ENCODE measurements at regions not wholly inside any gene's neighbourhood (a gene's known extent, or its start where the extent isn't known, plus 50 kb on each side); places are given as distances from the start of the nearest gene placed in this dataset.

- no peak for FAIRE-seq
- intact Hi-C loops (cut with DNase I): no loop called here
These were observed 93.4 kb upstream of the FN1 start for GRCh38 chr2:215529271-215529670.

GRCh38 chr2:215528555-215528954, 92.7 kb upstream of the FN1 start:
- no peaks in the 10 kb centered on the region for H3K36me3 ChIP-seq (ENCODE audit: control insufficient read depth in 2 of 3, insufficient read depth in 3 of 3, low read length in 3 of 3)
- no peak for TF ChIP-seq CTCF (IDR thresholded peaks at IDR 0.05; ENCODE audit: borderline replicate concordance, extremely low read depth, insufficient read depth)
- no peak overlapping the region for H3K9ac ChIP-seq (ENCODE audit: low read length in 3 of 3)
- no peaks in the 10 kb centered on the region for H3K9me3 ChIP-seq (ENCODE audit: control insufficient read depth in 2 of 3, insufficient read depth in 1 of 3, low read length in 3 of 3)
- no peaks in the 10 kb centered on the region for H3K27me3 ChIP-seq (ENCODE audit: control insufficient read depth, insufficient read depth, low read length)
- FAIRE-seq: no peak
- H3K4me1 ChIP-seq (ENCODE audit: control insufficient read depth in 2 of 3, insufficient read depth in 2 of 3, low read depth in 1 of 3, low read length in 3 of 3): no peaks in the 10 kb centered on the region
- H3K27ac ChIP-seq (ENCODE audit: low read depth in 2 of 2, low read length in 2 of 2): no peak overlapping the region
- intact Hi-C loops (cut with DNase I): no loop called here
- no peak overlapping the region for H3K4me3 ChIP-seq (ENCODE audit: low read length in 3 of 3)
- DNase-seq: no peak

More at GRCh38 chr2:215529271-215529670, 93.4 kb upstream of the FN1 start:
- H3K9ac ChIP-seq (ENCODE audit: low read length in 3 of 3): no peak overlapping the region
- H3K4me1 ChIP-seq (ENCODE audit: control insufficient read depth in 2 of 3, insufficient read depth in 2 of 3, low read depth in 1 of 3, low read length in 3 of 3): no peaks in the 10 kb centered on the region
- H3K4me3 ChIP-seq (ENCODE audit: low read length in 3 of 3): no peak overlapping the region
- H3K27me3 ChIP-seq (ENCODE audit: control insufficient read depth, insufficient read depth, low read length): no peaks in the 10 kb centered on the region
- TF ChIP-seq CTCF (IDR thresholded peaks at IDR 0.05; ENCODE audit: borderline replicate concordance, extremely low read depth, insufficient read depth): no peak
- no peak for DNase-seq
- no peaks in the 10 kb centered on the region for H3K36me3 ChIP-seq (ENCODE audit: control insufficient read depth in 2 of 3, insufficient read depth in 3 of 3, low read length in 3 of 3)
- peaks cover 0 to 5% (median 0%) of the 10 kb centered on the region in 3 donors for H3K9me3 ChIP-seq (ENCODE audit: control insufficient read depth in 2 of 3, insufficient read depth in 1 of 3, low read length in 3 of 3)
- no peak overlapping the region for H3K27ac ChIP-seq (ENCODE audit: low read depth in 2 of 2, low read length in 2 of 2)

- Histone ChIP-seq H3K4me1 (ENCODE audit: control insufficient read depth in 2 of 3, insufficient read depth in 2 of 3, low read depth in 1 of 3, low read length in 3 of 3) (no peaks in the 10 kb centered on the region), H3K27me3 (ENCODE audit: control insufficient read depth, insufficient read depth, low read length) (no peaks in the 10 kb centered on the region), H3K9ac (ENCODE audit: low read length in 3 of 3) (no peak overlapping the region), H3K9me3 (ENCODE audit: control insufficient read depth in 2 of 3, insufficient read depth in 1 of 3, low read length in 3 of 3) (no peaks in the 10 kb centered on the region), H3K27ac (ENCODE audit: low read depth in 2 of 2, low read length in 2 of 2) (no peak overlapping the region), H3K4me3 (ENCODE audit: low read length in 3 of 3) (no peak overlapping the region), H3K36me3 (ENCODE audit: control insufficient read depth in 2 of 3, insufficient read depth in 3 of 3, low read length in 3 of 3) (no peaks in the 10 kb centered on the region)
- intact Hi-C loops (cut with DNase I): no loop called here
- no peak for TF ChIP-seq CTCF (IDR thresholded peaks at IDR 0.05; ENCODE audit: borderline replicate concordance, extremely low read depth, insufficient read depth)
- DNase-seq (no peak), FAIRE-seq (no peak)
These were observed 91.9 kb upstream of the FN1 start for GRCh38 chr2:215527736-215528135.

GRCh38 chr2:215526341-215526740, 90.5 kb upstream of the FN1 start:
- TF ChIP-seq CTCF (IDR thresholded peaks at IDR 0.05; ENCODE audit: borderline replicate concordance, extremely low read depth, insufficient read depth): no peak
- intact Hi-C loops (cut with DNase I): no loop called here

More at GRCh38 chr2:215526341-215526740, 90.5 kb upstream of the FN1 start:
- H3K36me3 ChIP-seq (ENCODE audit: control insufficient read depth in 2 of 3, insufficient read depth in 3 of 3, low read length in 3 of 3): no peaks in the 10 kb centered on the region
- FAIRE-seq (no peak), DNase-seq (no peak)
- no peaks in the 10 kb centered on the region for H3K4me1 ChIP-seq (ENCODE audit: control insufficient read depth in 2 of 3, insufficient read depth in 2 of 3, low read depth in 1 of 3, low read length in 3 of 3)
- no peak overlapping the region for H3K9ac ChIP-seq (ENCODE audit: low read length in 3 of 3)
- no peaks in the 10 kb centered on the region for H3K9me3 ChIP-seq (ENCODE audit: control insufficient read depth in 2 of 3, insufficient read depth in 1 of 3, low read length in 3 of 3)
- H3K27me3 ChIP-seq (ENCODE audit: control insufficient read depth, insufficient read depth, low read length): no peaks in the 10 kb centered on the region
- H3K27ac ChIP-seq (ENCODE audit: low read depth in 2 of 2, low read length in 2 of 2): no peak overlapping the region
- no peak overlapping the region for H3K4me3 ChIP-seq (ENCODE audit: low read length in 3 of 3)
